Transverse colon (tissue), 4 donors: ENCODE measurements at regions not wholly inside any gene's neighbourhood (a gene's known extent, or its start where the extent isn't known, plus 50 kb on each side); places are given as distances from the start of the nearest gene placed in this dataset.

Experiments used
- DNase-seq: peaks from one replicate; pipeline ENCODE4 v3.0.0-alpha.2; 2019
- H3K27ac ChIP-seq, 4 donors: fragments of 200-600 bp; sonication (generic); 2 replicates each; pipeline ENCODE4 v1.5.1; 2016 to 2018; ENCODE audit warnings: inconsistent platforms in 4 of 4
- H3K27me3 ChIP-seq: fragments of 200-600 bp; sonication (generic); 2 replicates; pipeline ENCODE4 v1.5.1; 2017; ENCODE audit warnings: inconsistent platforms
- H3K36me3 ChIP-seq, 4 donors: fragments of 200-600 bp; sonication (generic); 2 replicates each; pipeline ENCODE4 v1.5.1; 2017 to 2019; ENCODE audit warnings: inconsistent platforms in 4 of 4
- H3K4me1 ChIP-seq, 4 donors: fragments of 200-600 bp; sonication (generic); 2 replicates each; pipeline ENCODE4 v1.5.1; 2017 to 2020; ENCODE audit warnings: inconsistent platforms in 4 of 4
- H3K4me3 ChIP-seq, 4 donors: fragments of 200-600 bp; sonication (generic); 1 replicate in 1 of 4; 2 replicates in 3 of 4; pipeline versions ENCODE4 v1.5.1 to v1.6.1; 2017 to 2019; ENCODE audit warnings: inconsistent platforms in 4 of 4
- H3K9me3 ChIP-seq, 2 donors: fragments of 200-600 bp; sonication (generic); 2 replicates each; pipeline ENCODE4 v1.5.1; 2017 to 2019; ENCODE audit warnings: inconsistent platforms in 2 of 2
- CTCF ChIP-seq, 5 experiments: fragments of 200-600 bp in 3 of 5; fragments of 450-650 bp in 2 of 5; sonication (generic) in 3 of 5; IDR thresholded peaks; 1 replicate in 2 of 5; 2 replicates in 3 of 5; pipeline ENCODE4 v1.5.1; 2016 to 2017; ENCODE audit warnings: antibody characterized with exemption in 5 of 5, inconsistent platforms in 3 of 5, mild to moderate bottlenecking in 2 of 5, moderate library complexity in 1 of 5
- EP300 ChIP-seq: sonication (generic); formaldehyde crosslinking; IDR thresholded peaks from one replicate; pipeline ENCODE4 v1.6.1; 2017; ENCODE audit warnings: antibody characterized with exemption, low read depth
- POLR2A ChIP-seq: fragments of 450-650 bp; IDR thresholded peaks from one replicate; pipeline ENCODE4 v1.6.1; 2016; ENCODE audit warnings: antibody characterized with exemption, mild to moderate bottlenecking, moderate library complexity
- POLR2AphosphoS5 ChIP-seq, 3 donors: sonication (generic); formaldehyde crosslinking; IDR thresholded peaks; one replicate each; pipeline ENCODE4 v1.6.1; 2016; ENCODE audit warnings: antibody characterized with exemption in 3 of 3
- WGBS, 2 donors: methylation state at CpG; one replicate each; pipeline ENCODE4 v1.1.5; 2018; ENCODE audit warnings: low coverage in 1 of 2; 5-methylcytosine and 5-hydroxymethylcytosine counted together
- in situ Hi-C, 4 donors: fragments of 200-750 bp; cut with MboI; loops; one replicate each; pipeline versions ENCODE4 v1.15.0 to v1.15.1; 2017; ENCODE audit warnings: low sequenced_read_pairs in 3 of 4, low pct_ligation_motif_present in 1 of 4, low pct_unique_long_range_greater_than_20kb in 1 of 4
- intact Hi-C: fragments of 100-400 bp; cut with DNase I; formaldehyde crosslinking; loops from one replicate; pipeline ENCODE4 v1.15.1; 2023; ENCODE audit warnings: low total_unique reads

- WGBS, 2 donors: 77 to 82% methylated on average over 6 of the region's 6 CpGs
- H3K27me3 ChIP-seq: no peaks in the 10 kb centered on the region
- no peaks in the 10 kb centered on the region for H3K36me3 ChIP-seq
- no peak overlapping the region for H3K4me3 ChIP-seq
- intact Hi-C loops: no loop called here
- no peak for DNase-seq
- H3K4me1 ChIP-seq: no peaks in the 10 kb centered on the region
- H3K27ac ChIP-seq: no peak overlapping the region
- TF ChIP-seq POLR2AphosphoS5 (IDR thresholded peaks at IDR 0.05): no peak
- TF ChIP-seq CTCF (IDR thresholded peaks at IDR 0.05): no peak
- no peak for TF ChIP-seq EP300
- TF ChIP-seq POLR2A: no peak
- peaks cover 0 to 3% of the 10 kb centered on the region in 2 donors for H3K9me3 ChIP-seq
- in situ Hi-C loops: no loop called here
Observed at GRCh38 chr18:31223371-31223770, 60.7 kb upstream of the DSC1 start.

GRCh38 chr18:31225668-31226067, 63.0 kb upstream of the DSC1 start:
- in situ Hi-C loops: no loop called here
- no peaks in the 10 kb centered on the region for H3K27me3 ChIP-seq
- intact Hi-C loops: no loop called here
- 53 to 61% methylated on average over 5 of the region's 5 CpGs for WGBS, 2 donors
- DNase-seq: no peak
- H3K9me3 ChIP-seq: peaks cover 0 to 3% of the 10 kb centered on the region in 2 donors
- H3K4me1 ChIP-seq: peaks cover 0 to 8% (median 0%) of the 10 kb centered on the region in 4 donors
- no peak overlapping the region for H3K4me3 ChIP-seq
- H3K27ac ChIP-seq: no peak overlapping the region
- TF ChIP-seq CTCF (IDR thresholded peaks at IDR 0.05) (no peak), EP300 (no peak), POLR2A (no peak), POLR2AphosphoS5 (IDR thresholded peaks at IDR 0.05) (no peak)
- no peaks in the 10 kb centered on the region for H3K36me3 ChIP-seq

GRCh38 chr18:31227497-31228229, 65.0 kb upstream of the DSC1 start:
- Histone ChIP-seq H3K9me3 (no peaks in the 10 kb centered on the region), H3K4me1 (peaks cover 0 to 22% (median 2%) of the 10 kb centered on the region in 4 donors), H3K4me3 (no peak overlapping the region), H3K27me3 (no peaks in the 10 kb centered on the region), H3K36me3 (no peaks in the 10 kb centered on the region), H3K27ac (no peak overlapping the region)
- TF ChIP-seq POLR2AphosphoS5 (IDR thresholded peaks at IDR 0.05) (no peak), POLR2A (no peak), CTCF (IDR thresholded peaks at IDR 0.05) (no peak), EP300 (no peak)
- WGBS, 2 donors: 92 to 100% methylated on average over 1 of the region's 1 CpG
- no peak for DNase-seq
- in situ Hi-C loops: no loop called here
- intact Hi-C loops: no loop called here

- Histone ChIP-seq H3K36me3 (no peaks in the 10 kb centered on the region), H3K4me1 (peaks cover 0 to 27% (median 6%) of the 10 kb centered on the region in 4 donors), H3K4me3 (no peak overlapping the region), H3K27ac (no peak overlapping the region), H3K9me3 (no peaks in the 10 kb centered on the region), H3K27me3 (no peaks in the 10 kb centered on the region)
- intact Hi-C loops (no loop called here), in situ Hi-C loops (no loop called here)
- no peak for TF ChIP-seq POLR2A
- TF ChIP-seq EP300: no peak
- TF ChIP-seq POLR2AphosphoS5 (IDR thresholded peaks at IDR 0.05): no peak
- TF ChIP-seq CTCF (IDR thresholded peaks at IDR 0.05): no peak
- 49 to 100% methylated on average over 1 to 2 of the region's 2 CpGs for WGBS, 2 donors
- no peak for DNase-seq
Observed at GRCh38 chr18:31229829-31230228, 67.2 kb upstream of the DSC1 start.
